Gastrocnemius medialis (tissue), 4 donors: ENCODE measurements at regions not wholly inside any gene's neighbourhood (a gene's known extent, or its start where the extent isn't known, plus 50 kb on each side); places are given as distances from the start of the nearest gene placed in this dataset.
A peak's percentile ranks its signal among the peaks of the same experiment; 100 is the strongest.

Experiments
- ATAC-seq, 2 donors: fragments of 150-250 bp; one replicate each; pipeline ENCODE4 v1.9.1; 2016
- DNase-seq, 2 donors: peaks; one replicate each; pipeline ENCODE4 v3.0.0-alpha.2; 2019
- H3K27ac ChIP-seq, 4 donors: fragments of 200-600 bp; sonication (generic); 1 replicate in 1 of 4; 2 replicates in 3 of 4; pipeline ENCODE4 v1.5.1; 2016 to 2018; ENCODE audit warnings: mild to moderate bottlenecking in 2 of 4, moderate library complexity in 1 of 4
- H3K27me3 ChIP-seq, 3 donors: fragments of 200-600 bp; sonication (generic) in 2 of 3; 1 replicate in 1 of 3; 2 replicates in 2 of 3; pipeline versions ENCODE4 v1.5.1 to v1.6.0; 2016 to 2019; ENCODE audit warnings: mild to moderate bottlenecking in 1 of 3, moderate library complexity in 1 of 3
- H3K36me3 ChIP-seq, 2 donors: fragments of 200-600 bp; sonication (generic) in 1 of 2; one replicate each; pipeline ENCODE4 v1.5.1; 2017 to 2018
- H3K4me1 ChIP-seq, 2 donors: fragments of 200-600 bp; sonication (generic) in 1 of 2; one replicate each; pipeline ENCODE4 v1.5.1; 2016 to 2017; ENCODE audit warnings: mild to moderate bottlenecking in 2 of 2
- H3K4me3 ChIP-seq, 4 donors: fragments of 200-600 bp; sonication (generic) in 3 of 4; 1 replicate in 1 of 4; 2 replicates in 3 of 4; pipeline ENCODE4 v1.5.1; 2016 to 2019; ENCODE audit warnings: mild to moderate bottlenecking in 2 of 4
- H3K9me3 ChIP-seq, 3 donors: fragments of 200-600 bp; sonication (generic) in 2 of 3; 1 replicate in 1 of 3; 2 replicates in 2 of 3; pipeline ENCODE4 v1.5.1; 2016 to 2019
- CTCF ChIP-seq, 5 experiments: fragments of 450-650 bp in 3 of 5; fragments of 200-600 bp in 2 of 5; sonication (generic) in 2 of 5; IDR thresholded peaks in 4 of 5; conservative IDR thresholded peaks in 1 of 5; 1 replicate in 4 of 5; 2 replicates in 1 of 5; pipeline ENCODE4 v1.5.1; 2016 to 2019; ENCODE audit warnings: antibody characterized with exemption in 5 of 5, mild to moderate bottlenecking in 3 of 5, moderate library complexity in 3 of 5
- POLR2A ChIP-seq, 2 donors: fragments of 450-650 bp; IDR thresholded peaks; one replicate each; pipeline ENCODE4 v1.6.1; 2017; ENCODE audit warnings: antibody characterized with exemption in 2 of 2, mild to moderate bottlenecking in 2 of 2, moderate library complexity in 2 of 2
- in situ Hi-C, 4 donors: fragments of 200-750 bp; cut with MboI; loops; one replicate each; pipeline versions ENCODE4 v1.15.0 to v1.8.0; 2017; ENCODE audit warnings: low sequenced_read_pairs in 4 of 4
- intact Hi-C: fragments of 100-400 bp; cut with DNase I; formaldehyde crosslinking; loops from one replicate; pipeline ENCODE4 v1.15.1; 2023; ENCODE audit warnings: low total_unique reads

GRCh38 chr7:84497873-84498272 lies 303.3 kb upstream of the SEMA3A start:
- H3K27ac ChIP-seq, result no peak overlapping the region
- TF ChIP-seq POLR2A (IDR thresholded peaks at IDR 0.05), result no peak
- TF ChIP-seq CTCF (IDR thresholded peaks at IDR 0.05 in 4 of 5, conservative IDR thresholded peaks at IDR 0.05 in 1 of 5), result no peak
- H3K27me3 ChIP-seq, result no peaks in the 10 kb centered on the region
- H3K4me1 ChIP-seq, result no peaks in the 10 kb centered on the region
- no peak for DNase-seq
- H3K9me3 ChIP-seq, result no peaks in the 10 kb centered on the region
- in situ Hi-C loops, result loop anchor here in 3 of 4 donors (10.0 to 25.0 kb wide), 2 partner anchors 514 to 527 kb away; no protein-coding TSS in a partner anchor
- no peak overlapping the region for H3K4me3 ChIP-seq
- no peaks in the 10 kb centered on the region for H3K36me3 ChIP-seq
- ATAC-seq, result no peak
- intact Hi-C loops, result no loop called here

GRCh38 chr7:84495128-84495527 lies 300.5 kb upstream of the SEMA3A start:
- DNase-seq (no peak), ATAC-seq (no peak)
- TF ChIP-seq POLR2A (IDR thresholded peaks at IDR 0.05) (no peak), CTCF (IDR thresholded peaks at IDR 0.05 in 4 of 5, conservative IDR thresholded peaks at IDR 0.05 in 1 of 5) (no peak)
- Histone ChIP-seq H3K4me3 (no peak overlapping the region), H3K9me3 (no peaks in the 10 kb centered on the region), H3K4me1 (no peaks in the 10 kb centered on the region), H3K36me3 (no peaks in the 10 kb centered on the region), H3K27ac (no peak overlapping the region), H3K27me3 (no peaks in the 10 kb centered on the region)
- intact Hi-C loops (no loop called here), in situ Hi-C loops (loop anchor here in 3 of 4 donors (10.0 to 25.0 kb wide), 2 partner anchors 517 to 530 kb away; no protein-coding TSS in a partner anchor)

GRCh38 chr7:84492098-84493034 lies 297.8 kb upstream of the SEMA3A start:
- Histone ChIP-seq H3K36me3 (no peaks in the 10 kb centered on the region), H3K27ac (no peak overlapping the region), H3K27me3 (no peaks in the 10 kb centered on the region), H3K9me3 (no peaks in the 10 kb centered on the region), H3K4me3 (no peak overlapping the region), H3K4me1 (no peaks in the 10 kb centered on the region)
- in situ Hi-C loops (loop anchor here in 3 of 4 donors (10.0 to 25.0 kb wide), 2 partner anchors 520 to 532 kb away; no protein-coding TSS in a partner anchor), intact Hi-C loops (no loop called here)
- no peak for DNase-seq
- TF ChIP-seq POLR2A (IDR thresholded peaks at IDR 0.05) (no peak), CTCF (IDR thresholded peaks at IDR 0.05 in 4 of 5, conservative IDR thresholded peaks at IDR 0.05 in 1 of 5) (no peak)
- ATAC-seq, result no peak

GRCh38 chr7:84490661-84491060 lies 296.1 kb upstream of the SEMA3A start:
- intact Hi-C loops, result no loop called here
- in situ Hi-C loops, result loop anchor here in 3 of 4 donors (10.0 to 25.0 kb wide), 2 partner anchors 522 to 534 kb away; no protein-coding TSS in a partner anchor
- Histone ChIP-seq H3K36me3 (no peaks in the 10 kb centered on the region), H3K9me3 (no peaks in the 10 kb centered on the region), H3K4me3 (no peak overlapping the region), H3K27ac (no peak overlapping the region), H3K4me1 (no peaks in the 10 kb centered on the region), H3K27me3 (no peaks in the 10 kb centered on the region)
- no peak for DNase-seq
- no peak for TF ChIP-seq POLR2A (IDR thresholded peaks at IDR 0.05)
- no peak for TF ChIP-seq CTCF (IDR thresholded peaks at IDR 0.05 in 4 of 5, conservative IDR thresholded peaks at IDR 0.05 in 1 of 5)
- peak in 1 of 2 donors; percentile 39 for ATAC-seq
